ENCODE measurements at regions not wholly inside any gene's neighbourhood (a gene's known extent, or its start where the extent isn't known, plus 50 kb on each side); places are given as distances from the start of the nearest gene placed in this dataset.

DNA sequence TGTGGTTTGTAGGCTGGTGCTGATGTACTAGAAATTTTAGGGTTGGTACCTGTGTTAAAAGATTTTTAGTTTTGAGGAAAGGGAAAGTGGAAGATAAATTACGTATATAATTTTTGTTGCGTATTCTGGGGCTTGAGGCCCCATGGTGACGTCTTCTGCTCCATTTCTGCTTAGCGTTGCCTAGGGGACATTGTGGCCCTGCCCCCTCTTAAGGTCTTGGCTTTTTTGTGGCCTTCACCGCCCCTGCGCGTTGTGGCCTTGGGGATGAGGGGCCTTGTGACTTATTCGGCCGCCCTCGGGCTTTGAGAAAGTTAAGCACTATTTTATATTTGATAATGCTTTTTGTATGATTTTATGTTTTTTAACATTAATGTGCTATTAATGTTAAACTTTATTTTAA lies 182.0 kb downstream of the KLF13 start:
- H3F3A ChIP-seq (ENCODE audit: insufficient read depth), result no peaks in the 10 kb centered on the region
- H3K4me2 ChIP-seq (ENCODE audit: unreplicated experiment), result no peak overlapping the region
- in situ Hi-C loops (cut with MboI), result no loop called here
- peaks cover 13% of the 10 kb centered on the region; the same call in 1 of the 2 replicates for H3K27me3 ChIP-seq (replicated peaks; ENCODE audit: insufficient read depth)
- H3K36me3 ChIP-seq (ENCODE audit: low read depth), result no peaks in the 10 kb centered on the region
- 85 to 89% methylated on average over 10 of the region's 10 CpGs for WGBS, 2 experiments (ENCODE audit: low coverage in 1 of 2, low lambda C conversion rate in 2 of 2, missing lambda C conversion rate in 2 of 2)
- H3K27ac ChIP-seq, result no peak overlapping the region
- no peaks in the 10 kb centered on the region for H3K79me2 ChIP-seq (ENCODE audit: insufficient read depth)
- no peak overlapping the region for H2AFZ ChIP-seq
- H3K9ac ChIP-seq, result no peak overlapping the region
- no peak for DNase-seq
- H3K9me3 ChIP-seq (ENCODE audit: low read depth), result no peaks in the 10 kb centered on the region
- no peaks in the 10 kb centered on the region for H3K9me2 ChIP-seq (ENCODE audit: insufficient read depth)
- TF ChIP-seq EZH2 (IDR thresholded peaks at IDR 0.05; ENCODE audit: insufficient read depth, poor library complexity, severe bottlenecking) (no peak), EZH2phosphoT487 (IDR thresholded peaks at IDR 0.05; ENCODE audit: insufficient read depth, low read depth) (no peak)
- no peaks in the 10 kb centered on the region for H4K20me1 ChIP-seq (ENCODE audit: insufficient read depth)
- no peaks in the 10 kb centered on the region for H3K4me1 ChIP-seq (ENCODE audit: insufficient read depth)
- H3K4me3 ChIP-seq, result no peak overlapping the region

DNA sequence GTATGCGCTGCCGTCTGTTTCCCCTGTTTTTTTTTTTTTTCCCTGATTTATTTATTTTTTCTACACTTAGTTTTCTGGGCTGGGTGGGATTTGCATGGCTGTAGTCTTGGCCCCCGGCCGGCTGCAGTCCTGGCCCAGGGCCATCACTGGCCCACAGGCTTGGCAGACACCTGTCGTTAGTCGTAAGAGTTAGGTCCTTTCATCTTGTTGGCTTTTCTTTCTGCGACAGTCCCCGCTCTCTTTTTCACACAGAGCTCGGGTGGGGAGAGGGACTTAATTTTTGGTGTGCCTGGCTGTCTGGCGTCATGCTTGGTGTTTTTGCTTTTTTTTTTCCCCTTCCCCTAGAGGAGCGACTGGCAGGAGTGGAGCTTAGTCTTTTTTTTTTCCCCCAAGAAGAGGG lies 183.4 kb downstream of the KLF13 start:
- no peak overlapping the region for H2AFZ ChIP-seq
- no peak overlapping the region for H3K4me2 ChIP-seq (ENCODE audit: unreplicated experiment)
- H3K79me2 ChIP-seq (ENCODE audit: insufficient read depth), result no peaks in the 10 kb centered on the region
- in situ Hi-C loops (cut with MboI), result no loop called here
- H3K9me2 ChIP-seq (ENCODE audit: insufficient read depth), result no peaks in the 10 kb centered on the region
- no peak overlapping the region for H3K9ac ChIP-seq
- no peaks in the 10 kb centered on the region for H3F3A ChIP-seq (ENCODE audit: insufficient read depth)
- peaks cover 15% of the 10 kb centered on the region; the same call in 1 of the 2 replicates for H3K27me3 ChIP-seq (replicated peaks; ENCODE audit: insufficient read depth)
- no peaks in the 10 kb centered on the region for H3K36me3 ChIP-seq (ENCODE audit: low read depth)
- DNase-seq, result no peak
- 81 to 85% methylated on average over 11 of the region's 11 CpGs for WGBS, 2 experiments (ENCODE audit: low coverage in 1 of 2, low lambda C conversion rate in 2 of 2, missing lambda C conversion rate in 2 of 2)
- no peak overlapping the region for H3K27ac ChIP-seq
- no peaks in the 10 kb centered on the region for H3K9me3 ChIP-seq (ENCODE audit: low read depth)
- H3K4me1 ChIP-seq (ENCODE audit: insufficient read depth), result no peaks in the 10 kb centered on the region
- no peak overlapping the region for H3K4me3 ChIP-seq
- TF ChIP-seq EZH2 (IDR thresholded peaks at IDR 0.05; ENCODE audit: insufficient read depth, poor library complexity, severe bottlenecking), result no peak
- H4K20me1 ChIP-seq (ENCODE audit: insufficient read depth), result no peaks in the 10 kb centered on the region

DNA sequence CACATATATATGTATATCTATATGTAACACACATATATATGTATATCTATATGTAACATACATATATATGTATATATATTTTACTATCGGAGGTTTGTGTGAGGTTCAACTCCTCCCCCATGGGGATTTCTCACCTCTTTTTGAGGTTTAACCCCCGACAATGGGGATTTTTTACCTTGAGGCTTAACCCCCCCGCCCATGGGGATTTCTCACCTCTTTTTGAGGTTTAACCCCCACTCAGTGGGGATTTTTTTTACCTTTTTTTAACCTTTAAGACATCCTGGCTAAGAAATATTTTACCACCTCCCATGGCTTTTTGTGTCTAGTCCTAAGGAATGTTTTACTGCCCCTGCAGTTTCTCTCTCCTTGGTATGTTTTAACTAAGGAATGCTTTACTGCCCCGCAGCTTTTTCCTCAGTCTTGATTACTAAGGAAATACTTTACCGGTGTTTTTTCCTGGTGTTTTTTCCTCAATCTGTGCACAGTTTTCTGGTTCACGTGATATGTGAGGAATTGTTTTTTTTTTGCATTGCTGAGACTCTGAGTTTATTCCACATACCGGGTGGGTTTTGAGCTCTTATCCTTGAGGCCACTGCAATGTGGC lies 185.2 kb downstream of the KLF13 start:
- Histone ChIP-seq H3F3A (ENCODE audit: insufficient read depth) (no peaks in the 10 kb centered on the region), H3K4me2 (ENCODE audit: unreplicated experiment) (no peak overlapping the region), H3K27me3 (replicated peaks; ENCODE audit: insufficient read depth) (peaks cover 11% of the 10 kb centered on the region; the same call in 1 of the 2 replicates), H3K79me2 (ENCODE audit: insufficient read depth) (no peaks in the 10 kb centered on the region), H3K9me2 (ENCODE audit: insufficient read depth) (no peaks in the 10 kb centered on the region), H3K4me1 (ENCODE audit: insufficient read depth) (no peaks in the 10 kb centered on the region), H3K36me3 (ENCODE audit: low read depth) (no peaks in the 10 kb centered on the region), H3K27ac (no peak overlapping the region), H2AFZ (no peak overlapping the region), H3K4me3 (no peak overlapping the region), H3K9me3 (ENCODE audit: low read depth) (no peaks in the 10 kb centered on the region), H4K20me1 (ENCODE audit: insufficient read depth) (no peaks in the 10 kb centered on the region), H3K9ac (no peak overlapping the region)
- no peak for DNase-seq
- 75 to 77% methylated on average over 7 of the region's 7 CpGs for WGBS, 2 experiments (ENCODE audit: low coverage in 1 of 2, low lambda C conversion rate in 2 of 2, missing lambda C conversion rate in 2 of 2)
- in situ Hi-C loops (cut with MboI), result no loop called here
- TF ChIP-seq EZH2phosphoT487 (IDR thresholded peaks at IDR 0.05; ENCODE audit: insufficient read depth, low read depth) (no peak), EZH2 (IDR thresholded peaks at IDR 0.05; ENCODE audit: insufficient read depth, poor library complexity, severe bottlenecking) (no peak)

DNA sequence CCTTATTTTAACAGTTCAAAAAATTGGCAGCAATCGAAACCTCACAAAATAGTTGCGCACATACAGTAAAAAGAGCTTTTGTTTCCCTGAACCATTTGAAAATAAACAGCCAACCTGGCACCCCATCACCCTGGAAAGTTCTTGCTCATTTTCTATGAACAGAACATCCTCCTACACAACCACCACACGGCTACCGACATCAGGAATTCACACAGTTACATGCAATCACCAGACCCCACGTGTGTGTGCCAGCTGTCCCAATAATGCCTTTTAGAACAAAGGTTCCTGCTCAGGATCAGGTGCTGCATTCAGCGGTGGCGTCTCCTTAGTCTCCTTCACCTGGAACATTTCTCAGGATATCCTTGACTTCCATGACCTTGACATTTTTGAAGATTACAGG lies 186.5 kb downstream of the KLF13 start:
- no peaks in the 10 kb centered on the region for H3K36me3 ChIP-seq (ENCODE audit: low read depth)
- H3K79me2 ChIP-seq (ENCODE audit: insufficient read depth), result no peaks in the 10 kb centered on the region
- H4K20me1 ChIP-seq (ENCODE audit: insufficient read depth), result no peaks in the 10 kb centered on the region
- no peak overlapping the region for H3K27ac ChIP-seq
- H3K4me2 ChIP-seq (ENCODE audit: unreplicated experiment), result no peak overlapping the region
- DNase-seq, result no peak
- in situ Hi-C loops (cut with MboI), result no loop called here
- H3K9me3 ChIP-seq (ENCODE audit: low read depth), result no peaks in the 10 kb centered on the region
- H3K4me1 ChIP-seq (ENCODE audit: insufficient read depth), result no peaks in the 10 kb centered on the region
- H2AFZ ChIP-seq, result no peak overlapping the region
- no peak overlapping the region for H3K9ac ChIP-seq
- H3K9me2 ChIP-seq (ENCODE audit: insufficient read depth), result no peaks in the 10 kb centered on the region
- H3K4me3 ChIP-seq, result no peak overlapping the region
- H3K27me3 ChIP-seq (replicated peaks; ENCODE audit: insufficient read depth), result peaks cover 10% of the 10 kb centered on the region
- no peaks in the 10 kb centered on the region for H3F3A ChIP-seq (ENCODE audit: insufficient read depth)
- no peak for TF ChIP-seq EZH2phosphoT487 (IDR thresholded peaks at IDR 0.05; ENCODE audit: insufficient read depth, low read depth)
- no peak for TF ChIP-seq EZH2 (IDR thresholded peaks at IDR 0.05; ENCODE audit: insufficient read depth, poor library complexity, severe bottlenecking)
- WGBS, 2 experiments (ENCODE audit: low coverage in 1 of 2, low lambda C conversion rate in 2 of 2, missing lambda C conversion rate in 2 of 2), result 33 to 41% methylated on average over 7 of the region's 7 CpGs

DNA sequence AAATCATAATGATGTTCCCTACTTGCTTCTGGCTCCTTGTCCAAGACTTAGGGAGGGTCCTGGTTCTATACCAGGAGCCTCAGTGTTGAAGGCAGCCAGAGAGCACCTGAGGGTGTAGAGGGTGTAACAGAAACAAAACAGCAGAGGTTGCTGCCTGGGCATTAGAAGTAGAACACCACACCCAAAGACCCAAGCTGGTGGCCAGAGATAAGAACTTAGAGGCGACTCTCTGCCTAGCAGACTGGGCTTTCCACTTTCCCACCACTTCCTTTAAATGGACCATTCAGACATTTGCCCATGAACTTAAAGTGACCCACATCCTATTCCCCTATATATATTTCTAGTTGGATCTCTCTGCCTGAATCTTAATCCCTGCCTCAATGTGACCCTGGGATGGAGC lies 189.8 kb downstream of the KLF13 start:
- H3K4me3 ChIP-seq, result no peak overlapping the region
- no peak overlapping the region for H3K4me2 ChIP-seq (ENCODE audit: unreplicated experiment)
- peaks cover 10% of the 10 kb centered on the region for H3K27me3 ChIP-seq (replicated peaks; ENCODE audit: insufficient read depth)
- H3K4me1 ChIP-seq (ENCODE audit: insufficient read depth), result no peaks in the 10 kb centered on the region
- no peak overlapping the region for H2AFZ ChIP-seq
- H3F3A ChIP-seq (ENCODE audit: insufficient read depth), result no peaks in the 10 kb centered on the region
- H3K9ac ChIP-seq, result no peak overlapping the region
- WGBS, 2 experiments (ENCODE audit: low coverage in 1 of 2, low lambda C conversion rate in 2 of 2, missing lambda C conversion rate in 2 of 2), result 29 to 31% methylated on average over 1 of the region's 1 CpG
- no peaks in the 10 kb centered on the region for H3K9me3 ChIP-seq (ENCODE audit: low read depth)
- TF ChIP-seq EZH2phosphoT487 (IDR thresholded peaks at IDR 0.05; ENCODE audit: insufficient read depth, low read depth), result no peak
- no peak for TF ChIP-seq EZH2 (IDR thresholded peaks at IDR 0.05; ENCODE audit: insufficient read depth, poor library complexity, severe bottlenecking)
- no peak for DNase-seq
- H3K79me2 ChIP-seq (ENCODE audit: insufficient read depth), result no peaks in the 10 kb centered on the region
- no peaks in the 10 kb centered on the region for H3K36me3 ChIP-seq (ENCODE audit: low read depth)
- in situ Hi-C loops (cut with MboI), result no loop called here
- H4K20me1 ChIP-seq (ENCODE audit: insufficient read depth), result no peaks in the 10 kb centered on the region
- H3K27ac ChIP-seq, result no peak overlapping the region
- no peaks in the 10 kb centered on the region for H3K9me2 ChIP-seq (ENCODE audit: insufficient read depth)

Data from GM23248 (cell line).